B cell (primary cell): ENCODE measurements at regions not wholly inside any gene's neighbourhood (a gene's known extent, or its start where the extent isn't known, plus 50 kb on each side); places are given as distances from the start of the nearest gene placed in this dataset.

Experiments
- ATAC-seq: fragments of 200-7000 bp; cut with Tn5 transposase; one replicate; pipeline ENCODE4 v1.10.0; 2021; ENCODE audit warnings: low read depth, mild to moderate bottlenecking, moderate number of reproducible peaks, moderate library complexity
- CTCF ChIA-PET: fragments of 350-600 bp; sonication (Branson Sonifier 250); formaldehyde crosslinking; loops from one replicate; lab custom pipeline; 2021; ENCODE audit warnings: antibody characterized with exemption, inconsistent platforms; lab: Charles Lee
- POLR2A ChIA-PET: fragments of 350-600 bp; sonication (Branson Sonifier 250); formaldehyde crosslinking; loops from one replicate; lab custom pipeline; 2021; ENCODE audit warnings: antibody characterized with exemption; lab: Charles Lee
- DNase-seq: peaks from one replicate; pipeline ENCODE4 v3.0.0; 2013
- H2AFZ ChIP-seq: 2 replicates; pipeline ENCODE4 v1.6.1; 2012; ENCODE audit warnings: mild to moderate bottlenecking, low read depth, low read length; ENCODE audit not compliant: insufficient read depth, poor library complexity, severe bottlenecking
- H3K27ac ChIP-seq, 2 donors: 1 replicate in 1 of 2; 2 replicates in 1 of 2; pipeline ENCODE4 v1.5.1; 2012 to 2013; ENCODE audit warnings: low read length in 2 of 2, mild to moderate bottlenecking in 2 of 2, moderate library complexity in 1 of 2
- H3K27me3 ChIP-seq, 4 experiments: fragments of 200-600 bp in 1 of 4; sonication (generic) in 1 of 4; replicated peaks in 1 of 4; 1 replicate in 2 of 4; 2 replicates in 2 of 4; pipeline versions ENCODE4 v1.6.1 to v1.7.0; 2013 to 2016; ENCODE audit warnings: low read length in 3 of 4, mild to moderate bottlenecking in 2 of 4, mixed read lengths in 1 of 4, moderate library complexity in 1 of 4; ENCODE audit not compliant: insufficient read depth in 4 of 4, control insufficient read depth in 3 of 4; ENCODE audit errors: control extremely low read depth in 1 of 4
- H3K36me3 ChIP-seq, 2 experiments: replicated peaks in 1 of 2; 1 replicate in 1 of 2; 2 replicates in 1 of 2; pipeline versions ENCODE4 v1.6.1 to v1.7.1; 2013; ENCODE audit warnings: low read length in 1 of 2; ENCODE audit not compliant: insufficient read depth in 2 of 2, control insufficient read depth in 1 of 2; ENCODE audit errors: control extremely low read depth in 1 of 2, extremely low read depth in 1 of 2
- H3K4me1 ChIP-seq, 2 donors: fragments of 200-600 bp in 1 of 2; sonication (generic) in 1 of 2; 1 replicate in 1 of 2; 2 replicates in 1 of 2; pipeline versions ENCODE4 v1.5.1 to v1.6.1; 2013 to 2017; ENCODE audit warnings: low read length in 2 of 2; ENCODE audit not compliant: control insufficient read depth in 2 of 2, insufficient read depth in 2 of 2
- H3K4me2 ChIP-seq: replicated peaks from 2 replicates; pipeline ENCODE3; 2012; ENCODE audit warnings: mild to moderate bottlenecking, low read depth, low read length; ENCODE audit not compliant: poor library complexity, severe bottlenecking
- H3K4me3 ChIP-seq, 5 experiments: fragments of 200-600 bp in 1 of 5; sonication (generic) in 1 of 5; 1 replicate in 3 of 5; 2 replicates in 2 of 5; pipeline versions ENCODE4 v1.5.1 to v1.7.0; 2011 to 2016; ENCODE audit warnings: low read length in 4 of 5, mild to moderate bottlenecking in 4 of 5, low read depth in 2 of 5, control low read depth in 1 of 5, moderate library complexity in 1 of 5; ENCODE audit not compliant: insufficient read depth in 1 of 5; ENCODE audit errors: control extremely low read depth in 1 of 5, extremely low read depth in 1 of 5
- H3K79me2 ChIP-seq: fragments of 200-600 bp; sonication (generic); one replicate; pipeline ENCODE4 v1.6.0; 2016; ENCODE audit warnings: low read length; ENCODE audit not compliant: control insufficient read depth, insufficient read depth
- H3K9ac ChIP-seq: fragments of 200-600 bp; sonication (generic); 2 replicates; pipeline ENCODE4 v1.6.1; 2017; ENCODE audit warnings: mild to moderate bottlenecking, low read length, moderate library complexity
- H3K9me3 ChIP-seq, 3 donors: one replicate each; pipeline versions ENCODE4 v1.6.1 to v1.7.1; 2013; ENCODE audit warnings: low read length in 2 of 3; ENCODE audit not compliant: control insufficient read depth in 2 of 3, insufficient read depth in 1 of 3; ENCODE audit errors: control extremely low read depth in 1 of 3
- H4K20me1 ChIP-seq: 2 replicates; pipeline ENCODE4 v1.6.0; 2012; ENCODE audit warnings: mild to moderate bottlenecking, low read length; ENCODE audit not compliant: insufficient read depth, control insufficient read depth, poor library complexity, severe bottlenecking
- H3K27ac Mint-ChIP-seq: one replicate; pipeline ENCODE4 v1.8.0; 2021; ENCODE audit warnings: mixed read lengths
- H3K27me3 Mint-ChIP-seq: one replicate; pipeline ENCODE4 v1.8.0; 2021; ENCODE audit warnings: mixed read lengths
- H3K4me1 Mint-ChIP-seq: one replicate; pipeline ENCODE4 v1.8.0; 2021; ENCODE audit warnings: mixed read lengths
- H3K4me3 Mint-ChIP-seq: one replicate; pipeline ENCODE4 v1.8.0; 2021; ENCODE audit warnings: mixed read lengths
- H3K9me3 Mint-ChIP-seq: one replicate; pipeline ENCODE4 v1.8.0; 2022; ENCODE audit warnings: mixed read lengths; ENCODE audit not compliant: insufficient read depth
- CTCF ChIP-seq: fragments of 200-600 bp; IDR thresholded peaks from one replicate; pipeline ENCODE4 v1.8.0; 2022; ENCODE audit warnings: antibody characterized with exemption, mild to moderate bottlenecking
- EZH2 ChIP-seq: IDR thresholded peaks from 2 replicates; pipeline ENCODE4 v1.6.1; 2012; ENCODE audit warnings: borderline replicate concordance, low read depth, mild to moderate bottlenecking, moderate library complexity, low read length; ENCODE audit not compliant: insufficient read depth, poor library complexity, severe bottlenecking
- WGBS: methylation state at CpG from one replicate; pipeline ENCODE4 v1.1.5; 2013; ENCODE audit warnings: missing lambda C conversion rate; ENCODE audit not compliant: insufficient coverage; 5-methylcytosine and 5-hydroxymethylcytosine counted together
- intact Hi-C: fragments of 100-400 bp; cut with micrococcal nuclease; formaldehyde crosslinking; loops from one replicate; pipeline ENCODE4 v1.10.0; 2022

- Histone ChIP-seq H3K27me3 (no peaks in the 10 kb centered on the region), H3K36me3 (no peaks in the 10 kb centered on the region), H3K9me3 (no peaks in the 10 kb centered on the region), H3K4me3 (no peak overlapping the region), H3K27ac (no peak overlapping the region), H3K79me2 (no peaks in the 10 kb centered on the region), H4K20me1 (no peaks in the 10 kb centered on the region), H3K4me1 (no peaks in the 10 kb centered on the region), H2AFZ (no peak overlapping the region), H3K4me2 (no peak overlapping the region), H3K9ac (no peak overlapping the region)
- POLR2A ChIA-PET = no interaction called here
- WGBS = 99% methylated on average over 9 of the region's 10 CpGs
- Mint-ChIP-seq H3K27ac (no peak overlapping the region), H3K9me3 (peaks cover 2% of the 10 kb centered on the region), H3K27me3 (peaks cover 13% of the 10 kb centered on the region), H3K4me3 (no peak overlapping the region), H3K4me1 (no peaks in the 10 kb centered on the region)
- intact Hi-C loops = no loop called here
- ATAC-seq = no peak
- CTCF ChIA-PET = interaction anchor here (1.8 kb wide), 1 partner anchor 199 kb away, joined by 4 read pairs; no protein-coding TSS in a partner anchor
- DNase-seq = no peak
- no peak for TF ChIP-seq EZH2
- TF ChIP-seq CTCF = no peak
Observed at GRCh38 chr9:79977074-79977435, 405.3 kb downstream of the TLE4 start.

GRCh38 chr9:79976257-79977073 is 404.7 kb downstream of the TLE4 start:
- Histone ChIP-seq H3K4me3 (no peak overlapping the region), H3K9me3 (no peaks in the 10 kb centered on the region), H3K79me2 (no peaks in the 10 kb centered on the region), H3K4me1 (no peaks in the 10 kb centered on the region), H3K27ac (no peak overlapping the region), H3K36me3 (no peaks in the 10 kb centered on the region), H4K20me1 (no peaks in the 10 kb centered on the region), H3K9ac (no peak overlapping the region), H3K4me2 (no peak overlapping the region), H2AFZ (no peak overlapping the region), H3K27me3 (no peaks in the 10 kb centered on the region)
- DNase-seq = no peak
- no peak for TF ChIP-seq EZH2
- TF ChIP-seq CTCF = no peak
- POLR2A ChIA-PET = no interaction called here
- intact Hi-C loops = no loop called here
- Mint-ChIP-seq H3K9me3 (peaks cover 2% of the 10 kb centered on the region), H3K4me3 (no peak overlapping the region), H3K27ac (no peak overlapping the region), H3K4me1 (no peaks in the 10 kb centered on the region), H3K27me3 (peaks cover 13% of the 10 kb centered on the region)
- no peak for ATAC-seq
- CTCF ChIA-PET = interaction anchor here (1.8 kb wide), 1 partner anchor 200 kb away, joined by 4 read pairs; no protein-coding TSS in a partner anchor
- 92% methylated on average over 2 of the region's 16 CpGs for WGBS
